ENCODE measurements at regions not wholly inside any gene's neighbourhood (a gene's known extent, or its start where the extent isn't known, plus 50 kb on each side); places are given as distances from the start of the nearest gene placed in this dataset.

- H3K36me3 Mint-ChIP-seq, result peaks cover 4% of the 10 kb centered on the region
- H3K27ac Mint-ChIP-seq, result no peak overlapping the region
- H3K9me3 Mint-ChIP-seq, result peaks cover 27% of the 10 kb centered on the region
- H3K4me3 ChIP-seq, result no peak overlapping the region
- no peak overlapping the region for H3K9ac ChIP-seq
- H3K27me3 ChIP-seq, result no peaks in the 10 kb centered on the region
- H3K4me3 Mint-ChIP-seq, result no peak overlapping the region
- no peaks in the 10 kb centered on the region for H3K4me1 Mint-ChIP-seq
- no peaks in the 10 kb centered on the region for H4K20me1 ChIP-seq (ENCODE audit: low read depth)
- H3K27me3 Mint-ChIP-seq (ENCODE audit: insufficient read depth, low read depth), result no peaks in the 10 kb centered on the region
- no peak for DNase-seq (ENCODE audit: low spot score)
- no peaks in the 10 kb centered on the region for H3K9me3 ChIP-seq (ENCODE audit: low read depth)
- H3K27ac ChIP-seq, result no peak overlapping the region
- H3F3A ChIP-seq (ENCODE audit: low read depth), result no peaks in the 10 kb centered on the region
- H3K79me2 ChIP-seq (ENCODE audit: low read depth), result no peaks in the 10 kb centered on the region
- no peak for TF ChIP-seq CTCF (IDR thresholded peaks at IDR 0.05)
- TF ChIP-seq EZH2 (IDR thresholded peaks at IDR 0.05), result no peak
- no peak for TF ChIP-seq EZH2phosphoT487 (IDR thresholded peaks at IDR 0.05)
- no peaks in the 10 kb centered on the region for H3K36me3 ChIP-seq
- H3K4me2 ChIP-seq, result no peak overlapping the region
- no peak overlapping the region for H2AFZ ChIP-seq (replicated peaks)
- no peaks in the 10 kb centered on the region for H3K4me1 ChIP-seq
These were observed 81.6 kb upstream of the ZC3H12C start for GRCh38 chr11:110011595-110011994.

- H3K36me3 ChIP-seq, result no peaks in the 10 kb centered on the region
- H3K27ac ChIP-seq, result no peak overlapping the region
- no peak overlapping the region for H2AFZ ChIP-seq (replicated peaks)
- H3K27me3 Mint-ChIP-seq (ENCODE audit: insufficient read depth, low read depth), result no peaks in the 10 kb centered on the region
- DNase-seq (ENCODE audit: low spot score), result no peak
- no peaks in the 10 kb centered on the region for H3F3A ChIP-seq (ENCODE audit: low read depth)
- peaks cover 4% of the 10 kb centered on the region for H3K36me3 Mint-ChIP-seq
- no peaks in the 10 kb centered on the region for H4K20me1 ChIP-seq (ENCODE audit: low read depth)
- H3K9me3 ChIP-seq (ENCODE audit: low read depth), result no peaks in the 10 kb centered on the region
- H3K27me3 ChIP-seq, result no peaks in the 10 kb centered on the region
- no peak for TF ChIP-seq CTCF (IDR thresholded peaks at IDR 0.05)
- no peak for TF ChIP-seq EZH2phosphoT487 (IDR thresholded peaks at IDR 0.05)
- no peak for TF ChIP-seq EZH2 (IDR thresholded peaks at IDR 0.05)
- H3K4me3 Mint-ChIP-seq, result no peak overlapping the region
- no peaks in the 10 kb centered on the region for H3K4me1 Mint-ChIP-seq
- H3K4me3 ChIP-seq, result no peak overlapping the region
- H3K27ac Mint-ChIP-seq, result no peak overlapping the region
- H3K9me3 Mint-ChIP-seq, result peaks cover 20% of the 10 kb centered on the region
- H3K4me2 ChIP-seq, result no peak overlapping the region
- no peak overlapping the region for H3K9ac ChIP-seq
- H3K4me1 ChIP-seq, result no peaks in the 10 kb centered on the region
- no peaks in the 10 kb centered on the region for H3K79me2 ChIP-seq (ENCODE audit: low read depth)
These were observed 77.5 kb upstream of the ZC3H12C start for GRCh38 chr11:110015695-110016094.

GRCh38 chr11:110019675-110020074 lies 73.5 kb upstream of the ZC3H12C start:
- no peaks in the 10 kb centered on the region for H3K79me2 ChIP-seq (ENCODE audit: low read depth)
- Mint-ChIP-seq H3K4me3 (no peak overlapping the region), H3K9me3 (no peaks in the 10 kb centered on the region), H3K27me3 (ENCODE audit: insufficient read depth, low read depth) (no peaks in the 10 kb centered on the region), H3K36me3 (no peaks in the 10 kb centered on the region), H3K27ac (no peak overlapping the region), H3K4me1 (no peaks in the 10 kb centered on the region)
- H3K4me2 ChIP-seq, result no peak overlapping the region
- H3K4me3 ChIP-seq, result no peak overlapping the region
- H2AFZ ChIP-seq (replicated peaks), result no peak overlapping the region
- no peaks in the 10 kb centered on the region for H3K36me3 ChIP-seq
- H3K27me3 ChIP-seq, result no peaks in the 10 kb centered on the region
- no peaks in the 10 kb centered on the region for H3F3A ChIP-seq (ENCODE audit: low read depth)
- H3K27ac ChIP-seq, result no peak overlapping the region
- no peaks in the 10 kb centered on the region for H3K4me1 ChIP-seq
- no peak for TF ChIP-seq CTCF (IDR thresholded peaks at IDR 0.05)
- no peak for TF ChIP-seq EZH2 (IDR thresholded peaks at IDR 0.05)
- TF ChIP-seq EZH2phosphoT487 (IDR thresholded peaks at IDR 0.05), result no peak
- H3K9ac ChIP-seq, result no peak overlapping the region
- no peaks in the 10 kb centered on the region for H4K20me1 ChIP-seq (ENCODE audit: low read depth)
- no peaks in the 10 kb centered on the region for H3K9me3 ChIP-seq (ENCODE audit: low read depth)
- no peak for DNase-seq (ENCODE audit: low spot score)
